Naive thymus-derived CD4-positive, alpha-beta T cell (primary cell): ENCODE measurements at regions not wholly inside any gene's neighbourhood (a gene's known extent, or its start where the extent isn't known, plus 50 kb on each side); places are given as distances from the start of the nearest gene placed in this dataset.

Experiments
- ATAC-seq: fragments of 150-1000 bp; cut with Tn5 transposase; 2 replicates; pipeline ENCODE4 v1.10.0; 2021; ENCODE audit warnings: mild to moderate bottlenecking, moderate library complexity
- CTCF ChIA-PET: fragments of 350-600 bp; sonication (Branson Sonifier 250); formaldehyde crosslinking; loops from one replicate; lab custom pipeline; 2021; ENCODE audit warnings: antibody characterized with exemption; lab: Charles Lee
- POLR2A ChIA-PET: fragments of 350-600 bp; sonication (Branson Sonifier 250); formaldehyde crosslinking; loops from one replicate; lab custom pipeline; 2021; ENCODE audit warnings: antibody characterized with exemption, inconsistent platforms; lab: Charles Lee
- DNase-seq, 9 donors: peaks; one replicate each; pipeline versions ENCODE4 v3.0.0 to v3.0.0-alpha.2; 2020 to 2022; ENCODE audit warnings: mixed read lengths in 1 of 9
- H3K27ac ChIP-seq: one replicate; pipeline ENCODE4 v1.7.0; 2013; ENCODE audit warnings: mild to moderate bottlenecking, low read depth, low read length, moderate library complexity
- H3K27me3 ChIP-seq, 2 donors: one replicate each; pipeline ENCODE4 v1.7.0; 2013; ENCODE audit warnings: low read length in 2 of 2, mild to moderate bottlenecking in 2 of 2, moderate library complexity in 2 of 2; ENCODE audit not compliant: control insufficient read depth in 2 of 2, insufficient read depth in 2 of 2
- H3K36me3 ChIP-seq, 3 experiments: 1 replicate in 2 of 3; 2 replicates in 1 of 3; pipeline ENCODE4 v1.7.0; 2013; ENCODE audit warnings: low read length in 3 of 3, mild to moderate bottlenecking in 3 of 3, moderate library complexity in 1 of 3; ENCODE audit not compliant: insufficient read depth in 3 of 3, control insufficient read depth in 2 of 3
- H3K4me1 ChIP-seq, 2 donors: one replicate each; pipeline ENCODE4 v1.7.0; 2013; ENCODE audit warnings: low read length in 2 of 2, mild to moderate bottlenecking in 2 of 2, moderate library complexity in 1 of 2; ENCODE audit not compliant: control insufficient read depth in 2 of 2, insufficient read depth in 2 of 2
- H3K4me3 ChIP-seq: 2 replicates; pipeline ENCODE4 v1.7.0; 2013; ENCODE audit warnings: mild to moderate bottlenecking, low read length
- H3K9me3 ChIP-seq, 3 experiments: 1 replicate in 2 of 3; 2 replicates in 1 of 3; pipeline ENCODE4 v1.7.0; 2013; ENCODE audit warnings: low read length in 3 of 3; ENCODE audit not compliant: control insufficient read depth in 2 of 3
- H3K27ac Mint-ChIP-seq, 9 donors: one replicate each; pipeline ENCODE4 v1.8.0; 2020 to 2022; ENCODE audit warnings: mixed read lengths in 9 of 9, mild to moderate bottlenecking in 8 of 9, moderate library complexity in 5 of 9, inconsistent platforms in 2 of 9
- H3K27me3 Mint-ChIP-seq, 5 donors: one replicate each; pipeline ENCODE4 v1.8.0; 2021 to 2022; ENCODE audit warnings: mixed read lengths in 5 of 5, mild to moderate bottlenecking in 1 of 5
- H3K36me3 Mint-ChIP-seq, 5 donors: one replicate each; pipeline ENCODE4 v1.8.0; 2020 to 2022; ENCODE audit warnings: mixed read lengths in 5 of 5, mild to moderate bottlenecking in 3 of 5, inconsistent platforms in 1 of 5
- H3K4me1 Mint-ChIP-seq, 7 donors: one replicate each; pipeline ENCODE4 v1.8.0; 2020 to 2022; ENCODE audit warnings: mixed read lengths in 7 of 7, mild to moderate bottlenecking in 3 of 7, inconsistent platforms in 1 of 7
- H3K4me3 Mint-ChIP-seq, 10 donors: one replicate each; pipeline ENCODE4 v1.8.0; 2020 to 2022; ENCODE audit warnings: mild to moderate bottlenecking in 10 of 10, mixed read lengths in 10 of 10, moderate library complexity in 6 of 10, inconsistent platforms in 2 of 10
- H3K9me3 Mint-ChIP-seq, 11 donors: one replicate each; pipeline ENCODE4 v1.8.0; 2020 to 2022; ENCODE audit warnings: mixed read lengths in 11 of 11, mild to moderate bottlenecking in 4 of 11, inconsistent platforms in 1 of 11, moderate library complexity in 1 of 11
- intact Hi-C, 2 donors: fragments of 100-400 bp; cut with micrococcal nuclease; formaldehyde crosslinking; loops; one replicate each; pipeline ENCODE4 v1.15.1; 2023

DNA sequence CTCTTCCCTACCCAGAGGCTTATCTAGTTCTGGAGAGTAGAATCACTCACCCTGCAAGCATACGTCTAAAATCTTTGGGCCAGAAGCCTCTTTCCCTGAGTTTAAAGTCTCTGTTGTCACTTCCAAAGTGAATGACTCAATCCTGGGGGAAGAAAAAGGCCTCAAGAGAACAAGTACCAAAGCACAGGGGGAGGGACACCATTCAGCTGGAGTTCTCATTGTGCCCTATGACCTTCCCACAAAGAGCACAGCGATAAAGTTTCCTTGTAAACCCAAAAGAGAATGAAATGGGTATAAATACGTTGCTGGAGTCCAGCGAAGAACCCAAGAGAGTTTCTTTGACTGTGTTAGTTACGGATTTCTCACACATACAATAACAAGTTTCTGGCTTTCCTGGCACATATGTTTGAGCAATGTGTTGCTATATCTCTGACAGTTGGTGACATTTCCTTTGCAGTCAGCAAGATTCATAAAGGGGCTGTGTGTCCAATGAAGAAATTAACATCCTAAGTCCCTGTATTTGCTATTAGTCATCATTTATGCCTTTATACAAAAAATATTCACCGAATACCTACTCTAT is 107.3 kb upstream of the PTPRG start:
- CTCF ChIA-PET: no interaction called here
- DNase-seq (no peak), ATAC-seq (no peak)
- intact Hi-C loops: no loop called here
- H3K36me3 Mint-ChIP-seq: no peaks in the 10 kb centered on the region
- no peaks in the 10 kb centered on the region for H3K36me3 ChIP-seq
- no peak overlapping the region for H3K4me3 Mint-ChIP-seq
- no peak overlapping the region for H3K27ac Mint-ChIP-seq
- no peak overlapping the region for H3K27ac ChIP-seq
- no peaks in the 10 kb centered on the region for H3K9me3 ChIP-seq
- POLR2A ChIA-PET: no interaction called here
- no peaks in the 10 kb centered on the region for H3K4me1 Mint-ChIP-seq
- H3K9me3 Mint-ChIP-seq: peaks cover 0 to 4% (median 0%) of the 10 kb centered on the region in 11 donors
- H3K27me3 Mint-ChIP-seq: peaks cover 2 to 11% (median 6%) of the 10 kb centered on the region in 5 donors
- H3K27me3 ChIP-seq: no peaks in the 10 kb centered on the region
- H3K4me3 ChIP-seq: no peak overlapping the region
- H3K4me1 ChIP-seq: no peaks in the 10 kb centered on the region

DNA sequence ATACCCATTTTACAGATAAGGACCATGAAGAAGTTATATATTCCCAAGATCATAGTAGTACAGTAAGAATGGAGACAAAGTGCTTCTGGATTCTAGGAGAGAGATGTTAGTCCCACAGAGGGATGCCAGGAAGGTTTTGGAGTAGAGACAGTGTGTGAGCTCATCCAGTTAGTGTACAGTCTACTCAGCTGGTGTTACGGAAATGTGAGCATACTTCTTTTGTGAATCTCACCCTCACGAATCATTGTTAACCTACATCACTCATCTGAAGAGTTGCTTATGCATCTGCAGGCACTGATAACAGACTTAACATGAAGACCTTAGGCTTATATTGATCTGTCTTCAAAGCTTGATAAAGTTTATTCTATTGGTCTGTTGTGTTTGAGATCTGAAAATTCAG is 106.6 kb upstream of the PTPRG start:
- H3K27me3 ChIP-seq: no peaks in the 10 kb centered on the region
- no peak overlapping the region for H3K27ac ChIP-seq
- no peak overlapping the region for H3K4me3 ChIP-seq
- Mint-ChIP-seq H3K4me1 (no peaks in the 10 kb centered on the region), H3K27ac (no peak overlapping the region), H3K4me3 (no peak overlapping the region), H3K9me3 (peaks cover 0 to 4% (median 0%) of the 10 kb centered on the region in 11 donors), H3K36me3 (no peaks in the 10 kb centered on the region), H3K27me3 (peaks cover 2 to 9% (median 4%) of the 10 kb centered on the region in 5 donors)
- ATAC-seq (no peak), DNase-seq (no peak)
- no peaks in the 10 kb centered on the region for H3K36me3 ChIP-seq
- ChIA-PET CTCF (no interaction called here), POLR2A (no interaction called here)
- intact Hi-C loops: no loop called here
- no peaks in the 10 kb centered on the region for H3K4me1 ChIP-seq
- H3K9me3 ChIP-seq: no peaks in the 10 kb centered on the region

DNA sequence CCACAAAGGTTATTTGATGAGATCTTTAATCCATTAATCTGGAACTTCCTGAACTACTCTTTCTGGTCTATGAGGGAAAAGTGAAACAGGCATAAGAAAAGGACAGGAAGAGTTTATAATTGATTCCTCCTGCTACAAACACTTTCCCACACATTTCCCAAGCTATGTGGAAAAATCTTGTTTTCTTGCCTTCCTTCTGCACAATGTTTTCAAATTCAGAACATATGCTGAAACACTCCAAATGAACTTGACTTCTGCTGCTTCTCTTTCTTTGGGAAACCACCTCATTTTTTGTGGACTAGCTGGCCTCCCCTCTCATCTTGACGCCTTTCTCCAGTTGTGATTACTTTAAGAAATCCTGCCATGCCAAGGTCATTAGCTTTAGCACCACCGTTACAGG is 100.7 kb upstream of the PTPRG start:
- ATAC-seq (no peak), DNase-seq (no peak)
- ChIA-PET POLR2A (no interaction called here), CTCF (no interaction called here)
- Mint-ChIP-seq H3K9me3 (peaks cover 0 to 6% (median 0%) of the 10 kb centered on the region in 11 donors), H3K27ac (no peak overlapping the region), H3K27me3 (peaks cover 3 to 10% (median 5%) of the 10 kb centered on the region in 5 donors), H3K4me1 (peaks cover 0 to 1% (median 0%) of the 10 kb centered on the region in 7 donors), H3K36me3 (peaks cover 0 to 4% (median 0%) of the 10 kb centered on the region in 5 donors), H3K4me3 (no peak overlapping the region)
- no peaks in the 10 kb centered on the region for H3K36me3 ChIP-seq
- H3K27ac ChIP-seq: no peak overlapping the region
- no peaks in the 10 kb centered on the region for H3K9me3 ChIP-seq
- no peaks in the 10 kb centered on the region for H3K4me1 ChIP-seq
- no peak overlapping the region for H3K4me3 ChIP-seq
- H3K27me3 ChIP-seq: no peaks in the 10 kb centered on the region
- intact Hi-C loops: no loop called here

DNA sequence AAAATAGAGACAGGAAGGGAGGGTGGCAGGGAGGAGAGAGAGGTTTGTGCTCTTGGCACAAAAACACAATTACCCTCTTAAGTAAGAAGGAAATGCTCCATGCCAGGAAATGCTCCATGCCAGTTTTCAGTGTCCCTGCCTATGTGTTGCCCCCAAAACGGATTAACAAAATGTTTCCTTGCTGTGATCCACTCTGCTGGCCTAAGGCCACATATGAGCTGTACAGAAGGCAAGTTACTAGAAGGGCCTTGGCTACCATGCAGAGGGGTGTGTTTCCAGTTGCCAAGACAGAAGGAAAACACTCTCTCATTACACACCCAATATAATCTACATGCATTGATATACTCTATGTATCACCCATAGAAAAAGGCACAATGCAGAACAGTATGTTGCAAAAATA is 98.2 kb upstream of the PTPRG start:
- Histone ChIP-seq H3K4me3 (no peak overlapping the region), H3K4me1 (no peaks in the 10 kb centered on the region), H3K9me3 (no peaks in the 10 kb centered on the region), H3K27ac (no peak overlapping the region), H3K27me3 (no peaks in the 10 kb centered on the region), H3K36me3 (no peaks in the 10 kb centered on the region)
- no peak for ATAC-seq
- H3K4me3 Mint-ChIP-seq: no peak overlapping the region
- no peak overlapping the region for H3K27ac Mint-ChIP-seq
- DNase-seq: no peak
- H3K36me3 Mint-ChIP-seq: peaks cover 0 to 4% (median 0%) of the 10 kb centered on the region in 5 donors
- ChIA-PET CTCF (no interaction called here), POLR2A (no interaction called here)
- H3K4me1 Mint-ChIP-seq: peaks cover 0 to 1% (median 0%) of the 10 kb centered on the region in 7 donors
- peaks cover 0 to 6% (median 0%) of the 10 kb centered on the region in 11 donors for H3K9me3 Mint-ChIP-seq
- peaks cover 0 to 10% (median 9%) of the 10 kb centered on the region in 5 donors for H3K27me3 Mint-ChIP-seq
- intact Hi-C loops: no loop called here

DNA sequence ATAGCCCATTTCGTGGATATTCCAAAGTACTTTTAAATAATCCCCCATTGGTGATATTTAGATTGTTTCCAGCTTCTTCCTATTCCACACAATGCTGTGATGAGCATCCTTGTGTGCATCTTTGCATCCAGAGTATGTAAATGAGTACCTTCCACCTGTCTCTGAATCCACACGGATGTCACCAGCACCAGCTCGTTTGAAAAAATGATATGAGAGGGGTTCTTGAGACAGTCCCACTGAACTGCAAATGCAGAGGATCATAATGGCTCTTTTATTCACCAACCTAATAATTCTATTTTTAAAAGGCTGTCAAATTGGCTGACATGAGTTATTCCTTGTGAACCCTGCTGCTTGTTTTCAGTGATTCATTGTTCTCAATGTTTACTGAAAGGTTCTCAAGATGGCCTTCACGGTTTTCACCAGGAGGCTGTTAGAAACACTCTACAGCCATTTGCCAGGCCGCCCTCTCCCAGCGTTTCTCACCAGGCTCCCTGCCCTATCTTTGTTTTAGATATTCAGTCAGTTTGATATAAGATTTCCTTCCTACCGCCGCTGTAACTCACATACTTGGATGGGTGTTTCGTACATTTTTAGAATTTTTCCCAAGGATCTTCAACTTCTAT is 96.7 kb upstream of the PTPRG start:
- CTCF ChIA-PET: no interaction called here
- Mint-ChIP-seq H3K27me3 (peaks cover 0 to 14% (median 9%) of the 10 kb centered on the region in 5 donors), H3K27ac (no peak overlapping the region), H3K4me3 (no peak overlapping the region), H3K9me3 (peaks cover 0 to 6% (median 0%) of the 10 kb centered on the region in 11 donors), H3K36me3 (peaks cover 0 to 4% (median 0%) of the 10 kb centered on the region in 5 donors), H3K4me1 (peaks cover 0 to 1% (median 0%) of the 10 kb centered on the region in 7 donors)
- H3K36me3 ChIP-seq: no peaks in the 10 kb centered on the region
- no peaks in the 10 kb centered on the region for H3K9me3 ChIP-seq
- no peak for DNase-seq
- H3K4me1 ChIP-seq: no peaks in the 10 kb centered on the region
- no peak for ATAC-seq
- intact Hi-C loops: no loop called here
- H3K27ac ChIP-seq: no peak overlapping the region
- H3K27me3 ChIP-seq: no peaks in the 10 kb centered on the region
- POLR2A ChIA-PET: no interaction called here
- no peak overlapping the region for H3K4me3 ChIP-seq

DNA sequence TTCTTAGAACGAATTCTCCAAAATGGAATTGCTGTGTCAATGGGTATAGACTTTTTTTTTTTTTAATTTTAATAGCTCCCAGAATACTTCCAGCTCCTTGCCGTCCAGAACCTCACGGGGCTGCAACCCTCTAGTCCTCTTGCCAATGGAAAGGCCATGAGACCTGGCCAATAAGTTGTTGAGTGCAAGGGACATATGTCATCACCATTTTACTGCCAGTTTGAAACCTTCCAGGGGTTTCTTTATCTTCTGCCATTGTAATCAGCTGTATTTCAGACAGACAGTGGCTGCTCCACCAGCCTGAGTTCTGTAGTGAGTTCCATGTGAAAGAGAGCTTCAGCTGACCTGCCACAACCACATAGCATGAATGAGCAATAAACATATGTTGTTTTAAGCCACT is 95.0 kb upstream of the PTPRG start:
- H3K36me3 ChIP-seq: no peaks in the 10 kb centered on the region
- no peaks in the 10 kb centered on the region for H3K4me1 ChIP-seq
- peaks cover 0 to 4% (median 0%) of the 10 kb centered on the region in 5 donors for H3K36me3 Mint-ChIP-seq
- peaks cover 0 to 1% (median 0%) of the 10 kb centered on the region in 7 donors for H3K4me1 Mint-ChIP-seq
- H3K27ac Mint-ChIP-seq: no peak overlapping the region
- peaks cover 0 to 14% (median 10%) of the 10 kb centered on the region in 5 donors for H3K27me3 Mint-ChIP-seq
- intact Hi-C loops: no loop called here
- ChIA-PET CTCF (interaction anchor here (0.6 kb wide), 1 partner anchor 28 kb away, joined by 4 read pairs; no protein-coding TSS in a partner anchor), POLR2A (no interaction called here)
- no peaks in the 10 kb centered on the region for H3K27me3 ChIP-seq
- DNase-seq (no peak), ATAC-seq (no peak)
- H3K4me3 Mint-ChIP-seq: no peak overlapping the region
- H3K9me3 ChIP-seq: no peaks in the 10 kb centered on the region
- H3K9me3 Mint-ChIP-seq: peaks cover 0 to 3% (median 0%) of the 10 kb centered on the region in 11 donors
- no peak overlapping the region for H3K4me3 ChIP-seq
- H3K27ac ChIP-seq: no peak overlapping the region
